ENCODE measurements at regions not wholly inside any gene's neighbourhood (a gene's known extent, or its start where the extent isn't known, plus 50 kb on each side); places are given as distances from the start of the nearest gene placed in this dataset.
A peak's percentile ranks its signal among the peaks of the same experiment; 100 is the strongest.

GRCh38 chr1:63714482-63714760, 59.4 kb upstream of the ROR1 start:
- no peak for TF ChIP-seq POLR2A (IDR thresholded peaks at IDR 0.05)
- TF ChIP-seq, protein P1, sequence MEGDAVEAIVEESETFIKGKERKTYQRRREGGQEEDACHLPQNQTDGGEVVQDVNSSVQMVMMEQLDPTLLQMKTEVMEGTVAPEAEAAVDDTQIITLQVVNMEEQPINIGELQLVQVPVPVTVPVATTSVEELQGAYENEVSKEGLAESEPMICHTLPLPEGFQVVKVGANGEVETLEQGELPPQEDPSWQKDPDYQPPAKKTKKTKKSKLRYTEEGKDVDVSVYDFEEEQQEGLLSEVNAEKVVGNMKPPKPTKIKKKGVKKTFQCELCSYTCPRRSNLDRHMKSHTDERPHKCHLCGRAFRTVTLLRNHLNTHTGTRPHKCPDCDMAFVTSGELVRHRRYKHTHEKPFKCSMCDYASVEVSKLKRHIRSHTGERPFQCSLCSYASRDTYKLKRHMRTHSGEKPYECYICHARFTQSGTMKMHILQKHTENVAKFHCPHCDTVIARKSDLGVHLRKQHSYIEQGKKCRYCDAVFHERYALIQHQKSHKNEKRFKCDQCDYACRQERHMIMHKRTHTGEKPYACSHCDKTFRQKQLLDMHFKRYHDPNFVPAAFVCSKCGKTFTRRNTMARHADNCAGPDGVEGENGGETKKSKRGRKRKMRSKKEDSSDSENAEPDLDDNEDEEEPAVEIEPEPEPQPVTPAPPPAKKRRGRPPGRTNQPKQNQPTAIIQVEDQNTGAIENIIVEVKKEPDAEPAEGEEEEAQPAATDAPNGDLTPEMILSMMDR (IDR thresholded peaks at IDR 0.05): no peak
- intact Hi-C loops (cut with DNase I): no loop called here
- ATAC-seq (no peak), DNase-seq (no peak)
- Histone ChIP-seq H3K4me3 (no peak overlapping the region), H3K36me3 (no peaks in the 10 kb centered on the region), H3K27ac (no peak overlapping the region), H3K9me3 (no peaks in the 10 kb centered on the region), H3K27me3 (no peaks in the 10 kb centered on the region), H3K4me1 (peaks cover 0 to 10% (median 0%) of the 10 kb centered on the region in 12 donors)
- 38 to 57% (median 46%) methylated on average over 2 of the region's 2 CpGs for WGBS, 4 donors

GRCh38 chr1:63717511-63718065, 56.2 kb upstream of the ROR1 start:
- WGBS, 4 donors: 71 to 84% (median 79%) methylated on average over 4 of the region's 4 CpGs
- H3K9me3 ChIP-seq: no peaks in the 10 kb centered on the region
- no peak overlapping the region for H3K4me3 ChIP-seq
- H3K27me3 ChIP-seq: no peaks in the 10 kb centered on the region
- intact Hi-C loops (cut with DNase I): no loop called here
- no peaks in the 10 kb centered on the region for H3K36me3 ChIP-seq
- ATAC-seq: no peak
- H3K27ac ChIP-seq: no peak overlapping the region
- DNase-seq: no peak
- TF ChIP-seq POLR2A (IDR thresholded peaks at IDR 0.05): no peak
- TF ChIP-seq, protein P1 (IDR thresholded peaks at IDR 0.05): no peak
- peaks cover 0 to 10% (median 0%) of the 10 kb centered on the region in 12 donors for H3K4me1 ChIP-seq

- ATAC-seq (no peak), DNase-seq (no peak)
- Histone ChIP-seq H3K9me3 (no peaks in the 10 kb centered on the region), H3K4me3 (no peak overlapping the region), H3K4me1 (peaks cover 0 to 10% (median 0%) of the 10 kb centered on the region in 12 donors), H3K27ac (no peak overlapping the region), H3K36me3 (no peaks in the 10 kb centered on the region), H3K27me3 (no peaks in the 10 kb centered on the region)
- TF ChIP-seq POLR2A (IDR thresholded peaks at IDR 0.05): no peak
- TF ChIP-seq, protein P1 (IDR thresholded peaks at IDR 0.05): no peak
- WGBS, 4 donors: 90 to 96% (median 92%) methylated on average over 4 of the region's 4 CpGs
- intact Hi-C loops (cut with DNase I): no loop called here
Observed at GRCh38 chr1:63718541-63718970, 55.3 kb upstream of the ROR1 start.

GRCh38 chr1:63721531-63722189, 52.2 kb upstream of the ROR1 start:
- ATAC-seq (peak; percentile 51 to 69 (median 62)), DNase-seq (peak in 1 of 5 donors; percentile 44)
- intact Hi-C loops (cut with DNase I): no loop called here
- WGBS, 4 donors: 45 to 54% (median 49%) methylated on average over 3 of the region's 3 CpGs
- Histone ChIP-seq H3K9me3 (no peaks in the 10 kb centered on the region), H3K36me3 (no peaks in the 10 kb centered on the region), H3K4me1 (peaks cover 0 to 5% (median 0%) of the 10 kb centered on the region in 12 donors), H3K27ac (no peak overlapping the region), H3K4me3 (no peak overlapping the region), H3K27me3 (no peaks in the 10 kb centered on the region)
- TF ChIP-seq, protein P1 (IDR thresholded peaks at IDR 0.05): no peak
- TF ChIP-seq POLR2A (IDR thresholded peaks at IDR 0.05): no peak
